ENCODE measurements at regions not wholly inside any gene's neighbourhood (a gene's known extent, or its start where the extent isn't known, plus 50 kb on each side); places are given as distances from the start of the nearest gene placed in this dataset.

DNA sequence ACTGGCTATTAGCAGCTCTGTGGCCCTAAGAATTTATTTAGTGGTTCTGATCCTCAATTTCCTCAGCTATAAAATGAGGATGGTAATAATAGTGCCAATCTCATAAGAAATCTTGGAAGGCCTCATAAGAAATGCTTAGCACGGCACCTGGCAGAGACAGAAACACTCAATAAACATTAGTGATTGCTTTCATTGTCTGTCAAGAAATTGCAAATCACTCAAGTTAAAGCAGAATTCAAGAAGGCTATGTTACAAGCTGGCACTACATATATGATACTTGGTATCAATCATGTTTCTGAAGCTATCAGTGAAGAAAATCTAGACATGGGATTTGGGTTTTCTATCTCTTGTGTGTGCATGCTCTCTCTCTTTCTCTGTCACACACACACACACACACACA, 267.7 kb upstream of the KCNIP4 start:
- FAIRE-seq = no peak

More for the DNA sequence above, 267.7 kb upstream of the KCNIP4 start:
- H3K36me3 ChIP-seq (replicated peaks in 1 of 2; ENCODE audit: control insufficient read depth in 1 of 2, insufficient read depth in 2 of 2, low read length in 2 of 2) = no peaks in the 10 kb centered on the region
- ATAC-seq (no peak), DNase-seq (ENCODE audit: low spot score) (no peak)
- H3K9ac ChIP-seq (ENCODE audit: insufficient read depth, low read depth, low read length) = no peak overlapping the region
- no peak overlapping the region for H3K4me2 ChIP-seq (ENCODE audit: low read depth, low read length)
- H3K4me3 ChIP-seq (replicated peaks in 1 of 3; ENCODE audit: insufficient read depth in 1 of 3, low read depth in 2 of 3, low read length in 3 of 3) = no peak overlapping the region
- no peak overlapping the region for H3K27ac ChIP-seq (ENCODE audit: extremely low read length, insufficient read depth, low read length)
- H4K20me1 ChIP-seq (ENCODE audit: insufficient read depth, low read length) = no peaks in the 10 kb centered on the region
- ChIA-PET CTCF (ENCODE audit: low intra/inter-chr PET ratio, low total read pairs) (no interaction called here), POLR2A (no interaction called here)
- H3K9me3 ChIP-seq (ENCODE audit: low read length) = no peaks in the 10 kb centered on the region
- BruUV-seq (replicated peaks) = no TSS peak
- no peaks in the 10 kb centered on the region for H3K4me1 ChIP-seq (ENCODE audit: insufficient read depth, low read length)
- H2AFZ ChIP-seq (ENCODE audit: low read length) = no peak overlapping the region
- TF ChIP-seq ZNF317 (CRISPR knock-in tag; IDR thresholded peaks at IDR 0.05) (no peak), GPN1 (CRISPR knock-in tag; IDR thresholded peaks at IDR 0.05; ENCODE audit: borderline replicate concordance) (no peak), PTBP1 (IDR thresholded peaks at IDR 0.05; ENCODE audit: low read depth, low read length, poor library complexity, severe bottlenecking) (no peak), ZNF329 (CRISPR knock-in tag; IDR thresholded peaks at IDR 0.05; ENCODE audit: low read depth) (no peak), GABPB1 (CRISPR knock-in tag; IDR thresholded peaks at IDR 0.05) (no peak), ZSCAN9 (CRISPR knock-in tag; IDR thresholded peaks at IDR 0.05; ENCODE audit: borderline replicate concordance) (no peak), FOXK1 (CRISPR knock-in tag; IDR thresholded peaks at IDR 0.05; ENCODE audit: borderline replicate concordance, low read depth) (no peak), EZH2 (conservative IDR thresholded peaks at IDR 0.05; ENCODE audit: low read depth, low read length) (no peak), SSRP1 (CRISPR knock-in tag; IDR thresholded peaks at IDR 0.05) (no peak), NR3C1 (CRISPR knock-in tag; IDR thresholded peaks at IDR 0.05) (no peak), NFE2L2 (IDR thresholded peaks at IDR 0.05; ENCODE audit: low read length) (no peak), MXI1 (IDR thresholded peaks at IDR 0.05; ENCODE audit: borderline replicate concordance, low read depth, low read length) (no peak), ARID2 (CRISPR knock-in tag; IDR thresholded peaks at IDR 0.05; ENCODE audit: borderline replicate concordance) (no peak), HNF4G (IDR thresholded peaks at IDR 0.05; ENCODE audit: borderline replicate concordance, low read depth, low read length) (no peak), HNF4G (CRISPR knock-in tag; IDR thresholded peaks at IDR 0.05; ENCODE audit: borderline replicate concordance, low read depth) (no peak), SP1 (IDR thresholded peaks at IDR 0.05) (no peak), SP1 (CRISPR knock-in tag; IDR thresholded peaks at IDR 0.05) (no peak), SP4 (CRISPR knock-in tag; IDR thresholded peaks at IDR 0.05) (no peak)
- TF ChIP-seq, protein P1, sequence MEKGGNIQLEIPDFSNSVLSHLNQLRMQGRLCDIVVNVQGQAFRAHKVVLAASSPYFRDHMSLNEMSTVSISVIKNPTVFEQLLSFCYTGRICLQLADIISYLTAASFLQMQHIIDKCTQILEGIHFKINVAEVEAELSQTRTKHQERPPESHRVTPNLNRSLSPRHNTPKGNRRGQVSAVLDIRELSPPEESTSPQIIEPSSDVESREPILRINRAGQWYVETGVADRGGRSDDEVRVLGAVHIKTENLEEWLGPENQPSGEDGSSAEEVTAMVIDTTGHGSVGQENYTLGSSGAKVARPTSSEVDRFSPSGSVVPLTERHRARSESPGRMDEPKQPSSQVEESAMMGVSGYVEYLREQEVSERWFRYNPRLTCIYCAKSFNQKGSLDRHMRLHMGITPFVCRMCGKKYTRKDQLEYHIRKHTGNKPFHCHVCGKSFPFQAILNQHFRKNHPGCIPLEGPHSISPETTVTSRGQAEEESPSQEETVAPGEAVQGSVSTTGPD (CRISPR knock-in tag; IDR thresholded peaks at IDR 0.05) = no peak
- TF ChIP-seq, protein P2, sequence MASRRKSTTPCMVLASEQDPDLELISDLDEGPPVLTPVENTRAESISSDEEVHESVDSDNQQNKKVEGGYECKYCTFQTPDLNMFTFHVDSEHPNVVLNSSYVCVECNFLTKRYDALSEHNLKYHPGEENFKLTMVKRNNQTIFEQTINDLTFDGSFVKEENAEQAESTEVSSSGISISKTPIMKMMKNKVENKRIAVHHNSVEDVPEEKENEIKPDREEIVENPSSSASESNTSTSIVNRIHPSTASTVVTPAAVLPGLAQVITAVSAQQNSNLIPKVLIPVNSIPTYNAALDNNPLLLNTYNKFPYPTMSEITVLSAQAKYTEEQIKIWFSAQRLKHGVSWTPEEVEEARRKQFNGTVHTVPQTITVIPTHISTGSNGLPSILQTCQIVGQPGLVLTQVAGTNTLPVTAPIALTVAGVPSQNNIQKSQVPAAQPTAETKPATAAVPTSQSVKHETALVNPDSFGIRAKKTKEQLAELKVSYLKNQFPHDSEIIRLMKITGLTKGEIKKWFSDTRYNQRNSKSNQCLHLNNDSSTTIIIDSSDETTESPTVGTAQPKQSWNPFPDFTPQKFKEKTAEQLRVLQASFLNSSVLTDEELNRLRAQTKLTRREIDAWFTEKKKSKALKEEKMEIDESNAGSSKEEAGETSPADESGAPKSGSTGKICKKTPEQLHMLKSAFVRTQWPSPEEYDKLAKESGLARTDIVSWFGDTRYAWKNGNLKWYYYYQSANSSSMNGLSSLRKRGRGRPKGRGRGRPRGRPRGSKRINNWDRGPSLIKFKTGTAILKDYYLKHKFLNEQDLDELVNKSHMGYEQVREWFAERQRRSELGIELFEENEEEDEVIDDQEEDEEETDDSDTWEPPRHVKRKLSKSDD (CRISPR knock-in tag; IDR thresholded peaks at IDR 0.05; ENCODE audit: low read depth) = no peak
- TF ChIP-seq, protein P3, sequence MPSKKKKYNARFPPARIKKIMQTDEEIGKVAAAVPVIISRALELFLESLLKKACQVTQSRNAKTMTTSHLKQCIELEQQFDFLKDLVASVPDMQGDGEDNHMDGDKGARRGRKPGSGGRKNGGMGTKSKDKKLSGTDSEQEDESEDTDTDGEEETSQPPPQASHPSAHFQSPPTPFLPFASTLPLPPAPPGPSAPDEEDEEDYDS (CRISPR knock-in tag; IDR thresholded peaks at IDR 0.05) = no peak
- H3K27me3 ChIP-seq (ENCODE audit: control insufficient read depth in 1 of 2, insufficient read depth in 2 of 2, low read length in 2 of 2) = no peaks in the 10 kb centered on the region; a peak in 1 of 5 replicates
- in situ Hi-C loops (cut with HindIII; ENCODE audit: extremely low pct_ligation_motif_present, low pct_unique_long_range_greater_than_20kb) = no loop called here
- intact Hi-C loops (cut with micrococcal nuclease; ENCODE audit: unreplicated experiment) = no loop called here
- no peaks in the 10 kb centered on the region for H3K79me2 ChIP-seq (ENCODE audit: insufficient read depth, low read length)
- WGBS (ENCODE audit: low lambda C conversion rate) = 47% methylated on average over 1 of the region's 1 CpG
